ENCODE measurements at regions not wholly inside any gene's neighbourhood (a gene's known extent, or its start where the extent isn't known, plus 50 kb on each side); places are given as distances from the start of the nearest gene placed in this dataset.
"Not testable (repeated sequence)": the region's sequence is repeated elsewhere in the genome, so short reads cannot be mapped to it uniquely, and the experiment has no call there.

GRCh38 chr2:175827856-175828255 is 174.2 kb downstream of the LNPK start:
- no peak for DNase-seq

GRCh38 chr2:175824243-175824642 is 177.8 kb downstream of the LNPK start:
- no peak for DNase-seq

GRCh38 chr2:175823707-175824073 is 178.4 kb downstream of the LNPK start:
- DNase-seq, result no peak

- no peak for DNase-seq
These were observed 178.9 kb downstream of the LNPK start for GRCh38 chr2:175823002-175823706.

GRCh38 chr2:175817221-175817620 is 184.8 kb downstream of the LNPK start:
- DNase-seq, result no peak

GRCh38 chr2:175815537-175815936 is 186.5 kb downstream of the LNPK start:
- no peak for DNase-seq

- DNase-seq, result no peak
These were observed 190.1 kb downstream of the LNPK start for GRCh38 chr2:175811971-175812370.

GRCh38 chr2:175808858-175809257 is 193.2 kb downstream of the LNPK start:
- DNase-seq, result no peak

GRCh38 chr2:175808078-175808477 is 194.0 kb downstream of the LNPK start:
- no peak for DNase-seq

GRCh38 chr2:175807031-175807873 is 194.8 kb downstream of the LNPK start:
- no peak for DNase-seq

GRCh38 chr2:175806570-175806969 is 195.5 kb downstream of the LNPK start:
- DNase-seq, result no peak

- no peak for DNase-seq
These were observed 196.0 kb downstream of the LNPK start for GRCh38 chr2:175806125-175806490.

- no peak for DNase-seq
These were observed 196.5 kb downstream of the LNPK start for GRCh38 chr2:175805442-175806124.

GRCh38 chr2:175804122-175804521 is 197.9 kb downstream of the LNPK start:
- DNase-seq, result no peak

- not testable (repeated sequence) for DNase-seq
These were observed 205.6 kb downstream of the LNPK start for GRCh38 chr2:175796422-175796821.

GRCh38 chr2:175793648-175794047 is 208.4 kb downstream of the LNPK start:
- DNase-seq, result no peak

GRCh38 chr2:175792881-175793280 is 209.2 kb downstream of the LNPK start:
- DNase-seq, result no peak

GRCh38 chr2:175792199-175792598 is 209.9 kb downstream of the LNPK start:
- no peak for DNase-seq

- DNase-seq, result no peak
These were observed 215.5 kb downstream of the LNPK start for GRCh38 chr2:175786471-175787124.

- not testable (repeated sequence) for DNase-seq
These were observed 224.7 kb downstream of the LNPK start for GRCh38 chr2:175777337-175777736.

GRCh38 chr2:175769200-175769599 is 232.9 kb downstream of the LNPK start:
- DNase-seq, result no peak

GRCh38 chr2:175766880-175767279 is 235.2 kb downstream of the LNPK start:
- no peak for DNase-seq

GRCh38 chr2:175755656-175756386 is 246.2 kb downstream of the LNPK start:
- DNase-seq, result no peak
